ENCODE measurements at regions not wholly inside any gene's neighbourhood (a gene's known extent, or its start where the extent isn't known, plus 50 kb on each side); places are given as distances from the start of the nearest gene placed in this dataset.

GRCh38 chr2:161048317-161048716 lies 111.9 kb upstream of the TANK start:
- no peak for DNase-seq (ENCODE audit: low read depth)
- TF ChIP-seq, protein P1, sequence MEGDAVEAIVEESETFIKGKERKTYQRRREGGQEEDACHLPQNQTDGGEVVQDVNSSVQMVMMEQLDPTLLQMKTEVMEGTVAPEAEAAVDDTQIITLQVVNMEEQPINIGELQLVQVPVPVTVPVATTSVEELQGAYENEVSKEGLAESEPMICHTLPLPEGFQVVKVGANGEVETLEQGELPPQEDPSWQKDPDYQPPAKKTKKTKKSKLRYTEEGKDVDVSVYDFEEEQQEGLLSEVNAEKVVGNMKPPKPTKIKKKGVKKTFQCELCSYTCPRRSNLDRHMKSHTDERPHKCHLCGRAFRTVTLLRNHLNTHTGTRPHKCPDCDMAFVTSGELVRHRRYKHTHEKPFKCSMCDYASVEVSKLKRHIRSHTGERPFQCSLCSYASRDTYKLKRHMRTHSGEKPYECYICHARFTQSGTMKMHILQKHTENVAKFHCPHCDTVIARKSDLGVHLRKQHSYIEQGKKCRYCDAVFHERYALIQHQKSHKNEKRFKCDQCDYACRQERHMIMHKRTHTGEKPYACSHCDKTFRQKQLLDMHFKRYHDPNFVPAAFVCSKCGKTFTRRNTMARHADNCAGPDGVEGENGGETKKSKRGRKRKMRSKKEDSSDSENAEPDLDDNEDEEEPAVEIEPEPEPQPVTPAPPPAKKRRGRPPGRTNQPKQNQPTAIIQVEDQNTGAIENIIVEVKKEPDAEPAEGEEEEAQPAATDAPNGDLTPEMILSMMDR (conservative IDR thresholded peaks at IDR 0.05; ENCODE audit: low read depth, low read length), result no peak
- H3K4me3 ChIP-seq (ENCODE audit: low read depth, low read length), result no peak overlapping the region

DNA sequence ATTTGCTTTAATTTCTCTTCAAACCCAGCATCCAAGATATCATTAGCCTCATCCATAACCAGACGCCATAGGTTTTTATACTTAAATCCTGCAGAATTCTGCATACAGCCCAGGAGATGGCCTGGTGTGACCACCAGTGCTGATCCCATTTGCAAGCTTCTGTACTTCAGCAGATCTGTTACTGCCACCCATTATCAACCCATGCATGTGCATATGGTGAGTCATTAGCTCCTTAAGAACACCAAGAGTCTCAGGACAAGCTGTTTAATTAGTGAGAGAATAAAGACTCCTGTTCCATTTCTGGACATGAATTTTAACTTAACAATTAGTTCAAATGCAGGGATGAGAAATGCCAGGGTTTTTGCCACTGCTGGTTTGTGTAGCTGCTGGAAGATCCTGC lies 110.7 kb upstream of the TANK start:
- TF ChIP-seq, protein P1 (conservative IDR thresholded peaks at IDR 0.05; ENCODE audit: low read depth, low read length), result no peak
- no peak overlapping the region for H3K4me3 ChIP-seq (ENCODE audit: low read depth, low read length)
- no peak for DNase-seq (ENCODE audit: low read depth)

DNA sequence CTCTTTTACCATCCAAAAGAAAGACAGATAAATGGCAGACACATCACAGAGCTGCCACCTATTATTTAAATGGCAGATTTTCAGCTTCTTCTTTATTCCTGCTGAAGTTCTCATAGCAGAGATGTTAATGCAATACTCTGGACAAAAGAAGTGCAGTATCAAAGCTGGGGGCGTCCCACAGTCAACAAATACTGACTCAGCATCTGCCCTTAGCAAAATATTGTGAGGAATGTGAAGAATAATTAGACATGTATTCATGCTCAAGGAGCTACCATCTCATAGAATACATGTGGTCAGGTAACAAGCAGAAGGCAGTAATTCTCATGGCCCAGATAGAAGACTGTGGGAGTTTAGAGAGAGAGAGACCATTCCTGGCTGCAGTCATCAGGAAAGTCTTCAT lies 108.0 kb upstream of the TANK start:
- H3K4me3 ChIP-seq (ENCODE audit: low read depth, low read length), result no peak overlapping the region
- no peak for DNase-seq (ENCODE audit: low read depth)
- TF ChIP-seq, protein P1 (conservative IDR thresholded peaks at IDR 0.05; ENCODE audit: low read depth, low read length), result no peak

GRCh38 chr2:161055289-161055688 lies 104.9 kb upstream of the TANK start:
- H3K4me3 ChIP-seq (ENCODE audit: low read depth, low read length), result no peak overlapping the region
- no peak for DNase-seq (ENCODE audit: low read depth)
- TF ChIP-seq, protein P1 (conservative IDR thresholded peaks at IDR 0.05; ENCODE audit: low read depth, low read length), result no peak

- no peak overlapping the region for H3K4me3 ChIP-seq (ENCODE audit: low read depth, low read length)
- DNase-seq (ENCODE audit: low read depth), result no peak
- TF ChIP-seq, protein P1 (conservative IDR thresholded peaks at IDR 0.05; ENCODE audit: low read depth, low read length), result no peak
Observed at GRCh38 chr2:161059388-161059787, 100.8 kb upstream of the TANK start.

DNA sequence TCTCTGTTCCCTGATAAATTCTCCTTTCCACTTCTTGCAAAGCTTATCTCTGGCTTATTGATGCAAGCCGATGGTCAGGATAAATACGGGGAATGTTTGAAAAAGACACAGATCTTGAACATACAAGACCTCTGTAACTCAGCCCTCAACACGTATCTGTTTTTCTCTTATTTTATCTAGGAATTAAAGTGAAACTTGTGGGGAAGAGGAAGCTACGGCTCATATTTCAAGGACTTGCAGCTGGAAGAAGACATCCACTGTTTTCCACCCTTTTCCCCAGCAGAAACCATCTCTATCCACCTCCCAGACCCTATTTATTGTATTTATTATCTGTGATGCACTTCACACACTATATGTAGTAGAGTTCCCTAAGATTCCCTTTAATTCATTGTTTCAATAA lies 98.4 kb upstream of the TANK start:
- no peak overlapping the region for H3K4me3 ChIP-seq (ENCODE audit: low read depth, low read length)
- DNase-seq (ENCODE audit: low read depth), result peak; percentile 50
- TF ChIP-seq, protein P1 (conservative IDR thresholded peaks at IDR 0.05; ENCODE audit: low read depth, low read length), result no peak

DNA sequence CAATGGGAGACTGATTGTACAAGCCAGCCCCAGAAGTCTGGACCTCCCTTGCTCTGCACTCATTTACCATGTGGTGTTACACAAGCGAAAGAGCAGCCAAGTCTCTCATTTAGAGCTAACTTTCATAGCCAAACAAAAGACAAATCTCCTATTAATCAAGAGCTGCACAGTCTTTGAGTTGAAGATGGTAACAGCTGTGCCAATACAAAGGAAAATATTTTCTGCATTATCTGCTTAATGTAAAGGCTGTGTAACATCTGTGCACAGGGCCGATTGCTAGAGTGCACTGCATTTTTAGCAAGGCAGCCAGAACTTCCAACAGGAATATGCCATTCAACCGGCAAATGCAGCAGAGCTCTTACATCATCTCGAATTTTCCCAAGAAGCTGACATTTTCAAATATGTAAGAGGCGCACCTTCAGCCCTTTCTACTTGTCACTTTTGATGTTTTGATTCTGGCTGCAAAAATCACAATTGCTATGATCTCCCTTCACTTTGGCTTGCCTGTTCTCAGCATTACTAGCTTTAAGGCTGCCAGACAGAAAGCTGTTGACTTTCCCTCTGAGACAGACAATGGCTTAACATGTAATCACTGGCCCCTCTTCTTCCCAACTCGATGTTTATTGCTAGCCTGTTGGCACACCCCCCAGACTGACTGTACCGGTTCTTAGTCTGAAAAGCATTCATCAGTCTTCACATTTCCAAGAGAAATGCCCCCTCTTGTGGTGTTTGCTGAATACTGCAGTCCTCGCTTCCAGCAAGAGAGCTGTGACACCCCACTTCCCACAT lies 96.9 kb upstream of the TANK start:
- no peak overlapping the region for H3K4me3 ChIP-seq (ENCODE audit: low read depth, low read length)
- DNase-seq (ENCODE audit: low read depth), result peak; percentile 91

More for the DNA sequence above, 96.9 kb upstream of the TANK start:
- TF ChIP-seq, protein P1 (conservative IDR thresholded peaks at IDR 0.05; ENCODE audit: low read depth, low read length), result peak; percentile 90

All from choroid plexus epithelial cell (primary cell).